NOMO-1 treated with dmso at 0.1 percent for 144 hours (cell line): ENCODE measurements at regions not wholly inside any gene's neighbourhood (a gene's known extent, or its start where the extent isn't known, plus 50 kb on each side); places are given as distances from the start of the nearest gene placed in this dataset.

Experiments used
- DNase-seq: peaks from one replicate; lab custom pipeline; 2025; ENCODE audit not compliant: unreplicated experiment; lab: John Stamatoyannopoulos, UW

- no peak for DNase-seq
Measured at GRCh38 chr5:73231246-73231778, 58.3 kb downstream of the TMEM174 start.

GRCh38 chr5:73230264-73231245, 57.6 kb downstream of the TMEM174 start:
- no peak for DNase-seq

- DNase-seq: no peak
Measured at GRCh38 chr5:73229271-73229670, 56.3 kb downstream of the TMEM174 start.

GRCh38 chr5:73228052-73228451, 55.1 kb downstream of the TMEM174 start:
- DNase-seq: no peak
